ENCODE measurements at regions not wholly inside any gene's neighbourhood (a gene's known extent, or its start where the extent isn't known, plus 50 kb on each side); places are given as distances from the start of the nearest gene placed in this dataset.

GRCh38 chr12:126607157-126607556 is 1541.9 kb downstream of the AACS start:
- TF ChIP-seq CTCF (IDR thresholded peaks at IDR 0.05 in 8 of 11, conservative IDR thresholded peaks at IDR 0.05 in 3 of 11) (no peak), POLR2A (IDR thresholded peaks at IDR 0.05) (no peak), POLR2AphosphoS5 (IDR thresholded peaks at IDR 0.05) (no peak)
- Histone ChIP-seq H3K36me3 (no peaks in the 10 kb centered on the region), H3K4me3 (no peak overlapping the region), H3K27me3 (replicated peaks in 1 of 7) (no peaks in the 10 kb centered on the region), H3K27ac (no peak overlapping the region), H3K9me3 (peaks cover 0 to 30% (median 13%) of the 10 kb centered on the region in 8 donors), H3K4me1 (no peaks in the 10 kb centered on the region)
- intact Hi-C loops (cut with DNase I; ENCODE audit: low total_unique reads): no loop called here
- DNase-seq: no peak
- WGBS, 5 donors: 74 to 84% (median 77%) methylated on average over 1 of the region's 1 CpG

- DNase-seq: no peak
- H3K27ac ChIP-seq: no peak overlapping the region
- H3K27me3 ChIP-seq (replicated peaks in 1 of 7): no peaks in the 10 kb centered on the region
- no peaks in the 10 kb centered on the region for H3K4me1 ChIP-seq
- H3K4me3 ChIP-seq: no peak overlapping the region
- intact Hi-C loops (cut with DNase I; ENCODE audit: low total_unique reads): no loop called here
- 22 to 38% (median 32%) methylated on average over 1 of the region's 1 CpG for WGBS, 5 donors
- no peaks in the 10 kb centered on the region for H3K36me3 ChIP-seq
- H3K9me3 ChIP-seq: peaks cover 0 to 37% (median 21%) of the 10 kb centered on the region in 8 donors
- TF ChIP-seq CTCF (IDR thresholded peaks at IDR 0.05 in 8 of 11, conservative IDR thresholded peaks at IDR 0.05 in 3 of 11) (no peak), POLR2A (IDR thresholded peaks at IDR 0.05) (no peak), POLR2AphosphoS5 (IDR thresholded peaks at IDR 0.05) (no peak)
Observed at GRCh38 chr12:126607867-126608266, 1542.6 kb downstream of the AACS start.

GRCh38 chr12:126608607-126609175 is 1543.5 kb downstream of the AACS start:
- Histone ChIP-seq H3K4me1 (no peaks in the 10 kb centered on the region), H3K36me3 (no peaks in the 10 kb centered on the region), H3K9me3 (peaks cover 0 to 46% (median 29%) of the 10 kb centered on the region in 8 donors), H3K27ac (no peak overlapping the region), H3K4me3 (no peak overlapping the region), H3K27me3 (replicated peaks in 1 of 7) (no peaks in the 10 kb centered on the region)
- intact Hi-C loops (cut with DNase I; ENCODE audit: low total_unique reads): no loop called here
- 61 to 83% (median 76%) methylated on average over 2 of the region's 2 CpGs for WGBS, 5 donors
- DNase-seq: no peak
- TF ChIP-seq POLR2A (IDR thresholded peaks at IDR 0.05): no peak
- no peak for TF ChIP-seq POLR2AphosphoS5 (IDR thresholded peaks at IDR 0.05)
- TF ChIP-seq CTCF (IDR thresholded peaks at IDR 0.05 in 8 of 11, conservative IDR thresholded peaks at IDR 0.05 in 3 of 11): no peak

- WGBS, 5 donors: 89 to 97% (median 94%) methylated on average over 16 of the region's 16 CpGs
- H3K9me3 ChIP-seq: peaks cover 0 to 72% (median 65%) of the 10 kb centered on the region in 8 donors
- intact Hi-C loops (cut with DNase I; ENCODE audit: low total_unique reads): no loop called here
- no peaks in the 10 kb centered on the region for H3K36me3 ChIP-seq
- TF ChIP-seq POLR2AphosphoS5 (IDR thresholded peaks at IDR 0.05) (no peak), CTCF (IDR thresholded peaks at IDR 0.05 in 8 of 11, conservative IDR thresholded peaks at IDR 0.05 in 3 of 11) (no peak), POLR2A (IDR thresholded peaks at IDR 0.05) (no peak)
- no peaks in the 10 kb centered on the region for H3K27me3 ChIP-seq (replicated peaks in 1 of 7)
- no peak for DNase-seq
- no peaks in the 10 kb centered on the region for H3K4me1 ChIP-seq
- no peak overlapping the region for H3K4me3 ChIP-seq
- no peak overlapping the region for H3K27ac ChIP-seq
Observed at GRCh38 chr12:126616441-126616840, 1551.2 kb downstream of the AACS start.
